NCI-H146 treated with DMSO at 0.1 percent for 48 hours (cell line): ENCODE measurements at regions not wholly inside any gene's neighbourhood (a gene's known extent, or its start where the extent isn't known, plus 50 kb on each side); places are given as distances from the start of the nearest gene placed in this dataset.
"Not testable (repeated sequence)": the region's sequence is repeated elsewhere in the genome, so short reads cannot be mapped to it uniquely, and the experiment has no call there.

Experiments used
- DNase-seq: peaks from one replicate; lab custom pipeline; 2025; ENCODE audit not compliant: unreplicated experiment; lab: John Stamatoyannopoulos, UW

- DNase-seq = no peak
Observed at GRCh38 chr5:106290841-106291240, 1379.9 kb downstream of the EFNA5 start.

GRCh38 chr5:106288979-106289378, 1381.8 kb downstream of the EFNA5 start:
- no peak for DNase-seq

GRCh38 chr5:106277540-106278096, 1393.1 kb downstream of the EFNA5 start:
- no peak for DNase-seq

GRCh38 chr5:106269252-106269843, 1401.4 kb downstream of the EFNA5 start:
- no peak for DNase-seq

- DNase-seq = no peak
Observed at GRCh38 chr5:106267256-106267655, 1403.5 kb downstream of the EFNA5 start.

GRCh38 chr5:106262395-106262794, 1408.3 kb downstream of the EFNA5 start:
- no peak for DNase-seq

- DNase-seq = not testable (repeated sequence)
Observed at GRCh38 chr5:106259431-106260090, 1411.2 kb downstream of the EFNA5 start.

GRCh38 chr5:106258591-106259125, 1412.1 kb downstream of the EFNA5 start:
- DNase-seq = no peak

- DNase-seq = no peak
Observed at GRCh38 chr5:106254784-106255183, 1416.0 kb downstream of the EFNA5 start.

- DNase-seq = not testable (repeated sequence)
Observed at GRCh38 chr5:106246044-106246745, 1424.5 kb downstream of the EFNA5 start.

GRCh38 chr5:106241409-106241808, 1429.3 kb downstream of the EFNA5 start:
- peak; percentile 46 for DNase-seq

- DNase-seq = no peak
Observed at GRCh38 chr5:106205916-106206571, 1464.7 kb downstream of the EFNA5 start.

- no peak for DNase-seq
Observed at GRCh38 chr5:106202035-106202434, 1468.7 kb downstream of the EFNA5 start.

GRCh38 chr5:106200971-106201370, 1469.8 kb downstream of the EFNA5 start:
- DNase-seq = no peak

GRCh38 chr5:106195679-106196474, 1474.9 kb downstream of the EFNA5 start:
- no peak for DNase-seq

- peak; percentile 56 for DNase-seq
Observed at GRCh38 chr5:106189121-106189809, 1481.5 kb downstream of the EFNA5 start.

- no peak for DNase-seq
Observed at GRCh38 chr5:106185661-106186081, 1485.1 kb downstream of the EFNA5 start.

- DNase-seq = no peak
Observed at GRCh38 chr5:106174903-106175302, 1495.8 kb downstream of the EFNA5 start.

- no peak for DNase-seq
Observed at GRCh38 chr5:106172681-106173532, 1497.8 kb downstream of the EFNA5 start.
